ENCODE measurements at regions not wholly inside any gene's neighbourhood (a gene's known extent, or its start where the extent isn't known, plus 50 kb on each side); places are given as distances from the start of the nearest gene placed in this dataset.

DNA sequence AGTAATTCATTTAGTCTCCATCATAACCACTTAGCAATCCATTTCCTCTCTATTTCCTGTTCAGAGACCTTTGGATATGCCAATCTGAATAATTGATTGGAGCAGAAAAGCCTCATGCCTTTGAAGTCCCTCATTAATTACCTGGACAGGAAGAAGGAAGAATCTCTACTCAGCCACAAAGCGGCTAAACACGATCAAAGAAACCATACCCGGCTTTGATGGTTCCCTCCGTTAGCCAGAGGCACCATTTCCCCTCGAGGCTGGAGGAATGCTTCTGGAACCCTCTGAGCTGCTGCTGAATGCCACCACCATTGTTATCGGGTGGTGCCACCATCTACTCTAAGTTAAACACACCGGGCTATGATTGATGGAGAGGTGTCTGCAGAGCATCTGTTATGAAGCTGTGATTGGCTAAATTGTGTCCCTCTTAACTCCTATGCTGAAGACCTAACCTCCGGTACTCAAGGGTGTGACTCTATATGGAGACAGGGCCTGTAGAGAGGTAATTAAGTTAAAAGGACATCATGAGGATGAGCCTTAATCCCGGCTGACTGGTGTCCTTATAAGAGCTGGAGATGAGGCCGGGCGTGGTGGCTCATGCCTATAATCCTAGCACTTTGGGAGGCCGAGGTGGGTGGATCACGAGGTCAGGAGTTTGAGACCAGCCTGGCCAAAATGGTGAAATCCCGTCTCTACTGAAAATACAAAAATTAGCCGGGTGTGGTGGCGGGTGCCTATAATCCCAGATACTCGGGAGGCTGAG is 168.6 kb downstream of the CTTN start:
- no peaks in the 10 kb centered on the region for H3K23me2 ChIP-seq (ENCODE audit: insufficient read length, low read depth, low read length, poor library complexity, severe bottlenecking)
- TF ChIP-seq, protein P1, sequence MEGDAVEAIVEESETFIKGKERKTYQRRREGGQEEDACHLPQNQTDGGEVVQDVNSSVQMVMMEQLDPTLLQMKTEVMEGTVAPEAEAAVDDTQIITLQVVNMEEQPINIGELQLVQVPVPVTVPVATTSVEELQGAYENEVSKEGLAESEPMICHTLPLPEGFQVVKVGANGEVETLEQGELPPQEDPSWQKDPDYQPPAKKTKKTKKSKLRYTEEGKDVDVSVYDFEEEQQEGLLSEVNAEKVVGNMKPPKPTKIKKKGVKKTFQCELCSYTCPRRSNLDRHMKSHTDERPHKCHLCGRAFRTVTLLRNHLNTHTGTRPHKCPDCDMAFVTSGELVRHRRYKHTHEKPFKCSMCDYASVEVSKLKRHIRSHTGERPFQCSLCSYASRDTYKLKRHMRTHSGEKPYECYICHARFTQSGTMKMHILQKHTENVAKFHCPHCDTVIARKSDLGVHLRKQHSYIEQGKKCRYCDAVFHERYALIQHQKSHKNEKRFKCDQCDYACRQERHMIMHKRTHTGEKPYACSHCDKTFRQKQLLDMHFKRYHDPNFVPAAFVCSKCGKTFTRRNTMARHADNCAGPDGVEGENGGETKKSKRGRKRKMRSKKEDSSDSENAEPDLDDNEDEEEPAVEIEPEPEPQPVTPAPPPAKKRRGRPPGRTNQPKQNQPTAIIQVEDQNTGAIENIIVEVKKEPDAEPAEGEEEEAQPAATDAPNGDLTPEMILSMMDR (conservative IDR thresholded peaks at IDR 0.05): no peak
- no peak overlapping the region for H2BK12ac ChIP-seq (ENCODE audit: insufficient read length, low read depth, low read length)
- H3K9ac ChIP-seq (ENCODE audit: extremely low read depth, insufficient read length, low read length): no peak overlapping the region
- no peaks in the 10 kb centered on the region for H3K79me1 ChIP-seq (ENCODE audit: insufficient read depth, low read depth, low read length, poor library complexity, severe bottlenecking)
- no peak overlapping the region for H3K56ac ChIP-seq (ENCODE audit: insufficient read length, low read depth, low read length)
- H3K27me3 ChIP-seq (ENCODE audit: insufficient read depth, low read length): no peaks in the 10 kb centered on the region
- H2AK5ac ChIP-seq (ENCODE audit: insufficient read length, low read length): no peak overlapping the region
- peaks cover 15 to 25% of the 10 kb centered on the region in 2 experiments for H3K4me1 Mint-ChIP-seq
- H3K27ac ChIP-seq (ENCODE audit: insufficient read length, low read depth, low read length): no peak overlapping the region
- H3K36me3 Mint-ChIP-seq (ENCODE audit: insufficient read depth in 1 of 3, low read depth in 3 of 3): peaks cover 0 to 2% (median 0%) of the 10 kb centered on the region in 3 experiments; a peak in 1 of 7 replicates
- H3K4ac ChIP-seq (ENCODE audit: low read depth, low read length): no peak overlapping the region
- no peak overlapping the region for H3K4me3 Mint-ChIP-seq
- H3K14ac ChIP-seq (ENCODE audit: insufficient read depth, low read length): no peak overlapping the region
- H4K8ac ChIP-seq (replicated peaks; ENCODE audit: insufficient read length, low read depth, low read length): no peak overlapping the region
- no peak overlapping the region for H2AFZ ChIP-seq (ENCODE audit: low read length)
- H2BK5ac ChIP-seq (ENCODE audit: insufficient read length, low read length): no peak overlapping the region
- H2BK20ac ChIP-seq (ENCODE audit: low read depth, low read length, poor library complexity, severe bottlenecking): no peak overlapping the region
- H3T11ph ChIP-seq (ENCODE audit: low read length): no peak overlapping the region
- no peaks in the 10 kb centered on the region for H4K20me1 ChIP-seq (ENCODE audit: control insufficient read depth, insufficient read depth, insufficient read length)
- H3K18ac ChIP-seq (ENCODE audit: insufficient read length, low read depth, low read length): no peak overlapping the region
- no peaks in the 10 kb centered on the region; a peak in 1 of 5 replicates for H3K9me3 Mint-ChIP-seq
- H3K79me2 ChIP-seq (ENCODE audit: insufficient read depth, low read length): no peaks in the 10 kb centered on the region
- no peak overlapping the region for H4K91ac ChIP-seq (ENCODE audit: insufficient read length, low read depth, low read length)
- no peak overlapping the region; a peak in 1 of 7 replicates for H3K27ac Mint-ChIP-seq
- H3K27me3 Mint-ChIP-seq (ENCODE audit: low read depth): peaks cover 2% of the 10 kb centered on the region
- no peak overlapping the region for H2BK120ac ChIP-seq (ENCODE audit: low read depth, low read length, poor library complexity, severe bottlenecking)
- H2BK15ac ChIP-seq (ENCODE audit: low read depth, low read length): 0 out of 2 replicates have a peak overlapping the region, but pooled peaks have one; percentile 18
- H3K9me3 ChIP-seq (ENCODE audit: control insufficient read depth, low read depth, low read length): no peaks in the 10 kb centered on the region
- peaks cover 3% of the 10 kb centered on the region; the same call in 1 of the 2 replicates for H3K4me1 ChIP-seq (ENCODE audit: insufficient read depth, low read length)
- no peak overlapping the region for H4K5ac ChIP-seq (ENCODE audit: insufficient read length, low read depth, low read length)
- no CpG with 5 or more reads among the region's 17 CpGs for WGBS (ENCODE audit: extremely low coverage, insufficient read length, low lambda C conversion rate)
- H3K23ac ChIP-seq (ENCODE audit: insufficient read length, low read depth, low read length): no peak overlapping the region
- no peak overlapping the region for H3K4me2 ChIP-seq (ENCODE audit: insufficient read depth, insufficient read length, low read length)
- no peak for DNase-seq
